Thyroid gland (tissue), 4 donors: ENCODE measurements at regions not wholly inside any gene's neighbourhood (a gene's known extent, or its start where the extent isn't known, plus 50 kb on each side); places are given as distances from the start of the nearest gene placed in this dataset.
"Not testable (repeated sequence)": the region's sequence is repeated elsewhere in the genome, so short reads cannot be mapped to it uniquely, and the experiment has no call there.

Experiments used
- DNase-seq, 2 donors: peaks; one replicate each; pipeline ENCODE4 v3.0.0-alpha.2; 2019
- H3K27ac ChIP-seq, 3 donors: fragments of 200-600 bp; sonication (generic); 1 replicate in 2 of 3; 2 replicates in 1 of 3; pipeline ENCODE4 v1.5.1; 2016 to 2019; ENCODE audit warnings: mild to moderate bottlenecking in 1 of 3, moderate library complexity in 1 of 3
- H3K27me3 ChIP-seq: fragments of 200-600 bp; sonication (generic); one replicate; pipeline ENCODE4 v1.5.1; 2019
- H3K36me3 ChIP-seq, 2 donors: fragments of 200-600 bp; sonication (generic); one replicate each; pipeline ENCODE4 v1.5.1; 2016 to 2019
- H3K4me1 ChIP-seq, 2 donors: fragments of 200-600 bp; sonication (generic); one replicate each; pipeline ENCODE4 v1.5.1; 2017 to 2019
- H3K4me3 ChIP-seq, 3 donors: fragments of 200-600 bp; sonication (generic); replicated peaks in 1 of 3; 1 replicate in 2 of 3; 2 replicates in 1 of 3; pipeline ENCODE4 v1.5.1; 2016; ENCODE audit warnings: mild to moderate bottlenecking in 1 of 3
- H3K9me3 ChIP-seq: fragments of 200-600 bp; sonication (generic); one replicate; pipeline ENCODE4 v1.5.1; 2017
- CTCF ChIP-seq, 6 experiments: fragments of 200-600 bp in 3 of 6; fragments of 450-650 bp in 3 of 6; sonication (generic) in 3 of 6; IDR thresholded peaks; one replicate each; pipeline ENCODE4 v1.5.1; 2016 to 2019; ENCODE audit warnings: antibody characterized with exemption in 6 of 6, mild to moderate bottlenecking in 2 of 6, inconsistent platforms in 1 of 6, moderate library complexity in 1 of 6
- POLR2A ChIP-seq, 2 donors: fragments of 450-650 bp; IDR thresholded peaks; one replicate each; pipeline ENCODE4 v1.6.1; 2017; ENCODE audit warnings: antibody characterized with exemption in 2 of 2, mild to moderate bottlenecking in 2 of 2, moderate library complexity in 1 of 2
- WGBS, 2 donors: methylation state at CpG; one replicate each; pipeline ENCODE4 v1.1.5; 2017; 5-methylcytosine and 5-hydroxymethylcytosine counted together
- intact Hi-C: fragments of 100-400 bp; cut with DNase I; formaldehyde crosslinking; loops from one replicate; pipeline ENCODE4 v1.15.1; 2023

- no peaks in the 10 kb centered on the region for H3K27me3 ChIP-seq
- intact Hi-C loops: no loop called here
- no peaks in the 10 kb centered on the region for H3K9me3 ChIP-seq
- 51 to 67% methylated on average over 8 of the region's 8 CpGs for WGBS, 2 donors
- TF ChIP-seq POLR2A (IDR thresholded peaks at IDR 0.05) (no peak), CTCF (IDR thresholded peaks at IDR 0.05) (no peak)
- no peak overlapping the region for H3K27ac ChIP-seq
- H3K4me3 ChIP-seq: no peak overlapping the region
- H3K36me3 ChIP-seq: no peaks in the 10 kb centered on the region
- H3K4me1 ChIP-seq: no peaks in the 10 kb centered on the region
- DNase-seq: no peak
These were observed 168.9 kb downstream of the C11orf91 start for GRCh38 chr11:33531743-33532181.

GRCh38 chr11:33530815-33531214, 169.8 kb downstream of the C11orf91 start:
- no peaks in the 10 kb centered on the region for H3K27me3 ChIP-seq
- no peaks in the 10 kb centered on the region for H3K9me3 ChIP-seq
- no peak overlapping the region for H3K4me3 ChIP-seq
- 90 to 91% methylated on average over 5 of the region's 5 CpGs for whole genome bisulfite sequencing, 2 donors
- H3K4me1 ChIP-seq: no peaks in the 10 kb centered on the region
- no peaks in the 10 kb centered on the region for H3K36me3 ChIP-seq
- TF ChIP-seq POLR2A (IDR thresholded peaks at IDR 0.05) (no peak), CTCF (IDR thresholded peaks at IDR 0.05) (no peak)
- no peak for DNase-seq
- intact Hi-C loops: no loop called here
- no peak overlapping the region for H3K27ac ChIP-seq

GRCh38 chr11:33529461-33529860, 171.2 kb downstream of the C11orf91 start:
- WGBS, 2 donors: 80 to 85% methylated on average over 2 of the region's 2 CpGs
- Histone ChIP-seq H3K27me3 (no peaks in the 10 kb centered on the region), H3K9me3 (no peaks in the 10 kb centered on the region), H3K4me1 (no peaks in the 10 kb centered on the region), H3K4me3 (no peak overlapping the region), H3K36me3 (no peaks in the 10 kb centered on the region), H3K27ac (no peak overlapping the region)
- TF ChIP-seq CTCF (IDR thresholded peaks at IDR 0.05): no peak
- no peak for TF ChIP-seq POLR2A (IDR thresholded peaks at IDR 0.05)
- intact Hi-C loops: no loop called here
- no peak for DNase-seq

GRCh38 chr11:33527738-33528137, 172.9 kb downstream of the C11orf91 start:
- H3K36me3 ChIP-seq, H3K4me1 ChIP-seq, H3K27ac ChIP-seq, H3K9me3 ChIP-seq, H3K4me3 ChIP-seq, intact Hi-C loops, H3K27me3 ChIP-seq, DNase-seq: not testable (repeated sequence)
- WGBS, 2 donors: 85 to 88% methylated on average over 4 of the region's 4 CpGs

- 86 to 87% methylated on average over 4 of the region's 4 CpGs for WGBS, 2 donors
These were observed 174.8 kb downstream of the C11orf91 start for GRCh38 chr11:33525789-33526188.

More at GRCh38 chr11:33525789-33526188, 174.8 kb downstream of the C11orf91 start:
- intact Hi-C loops: no loop called here
- Histone ChIP-seq H3K4me1 (no peaks in the 10 kb centered on the region), H3K36me3 (no peaks in the 10 kb centered on the region), H3K9me3 (no peaks in the 10 kb centered on the region), H3K27ac (no peak overlapping the region), H3K4me3 (no peak overlapping the region), H3K27me3 (no peaks in the 10 kb centered on the region)
- no peak for TF ChIP-seq CTCF (IDR thresholded peaks at IDR 0.05)
- no peak for TF ChIP-seq POLR2A (IDR thresholded peaks at IDR 0.05)
- DNase-seq: no peak
